Stimulated activated CD4-positive, alpha-beta T cell treated with anti-CD3 and anti-CD28 coated beads, Interleukin-4, amount 100 ng/mL, for 24 hours (primary cell): ENCODE measurements at regions not wholly inside any gene's neighbourhood (a gene's known extent, or its start where the extent isn't known, plus 50 kb on each side); places are given as distances from the start of the nearest gene placed in this dataset.

Experiments used
- DNase-seq: peaks from one replicate; pipeline ENCODE4 v3.0.0-alpha.2; 2020

GRCh38 chr20:50258790-50259483 lies 68.3 kb downstream of the CEBPB start:
- DNase-seq: no peak

GRCh38 chr20:50259705-50260478 lies 69.3 kb downstream of the CEBPB start:
- DNase-seq: no peak

- no peak for DNase-seq
These were observed 70.0 kb downstream of the CEBPB start for GRCh38 chr20:50260479-50261221.

GRCh38 chr20:50261471-50262212 lies 71.0 kb downstream of the CEBPB start:
- DNase-seq: no peak

- no peak for DNase-seq
These were observed 73.2 kb downstream of the CEBPB start for GRCh38 chr20:50263831-50264230.

GRCh38 chr20:50264534-50265145 lies 74.0 kb downstream of the CEBPB start:
- DNase-seq: no peak

- no peak for DNase-seq
These were observed 74.8 kb downstream of the CEBPB start for GRCh38 chr20:50265245-50265946.

- no peak for DNase-seq
These were observed 75.8 kb downstream of the CEBPB start for GRCh38 chr20:50266293-50267040.

- DNase-seq: no peak
These were observed 76.6 kb downstream of the CEBPB start for GRCh38 chr20:50267041-50267865.

- DNase-seq: no peak
These were observed 77.2 kb downstream of the CEBPB start for GRCh38 chr20:50267866-50268219.

GRCh38 chr20:50269091-50270033 lies 78.7 kb downstream of the CEBPB start:
- no peak for DNase-seq

- DNase-seq: no peak
These were observed 79.4 kb downstream of the CEBPB start for GRCh38 chr20:50270034-50270395.

GRCh38 chr20:50270569-50270968 lies 79.9 kb downstream of the CEBPB start:
- no peak for DNase-seq

- no peak for DNase-seq
These were observed 80.5 kb downstream of the CEBPB start for GRCh38 chr20:50271176-50271575.

- no peak for DNase-seq
These were observed 81.0 kb downstream of the CEBPB start for GRCh38 chr20:50271612-50272011.

- DNase-seq: no peak
These were observed 81.5 kb downstream of the CEBPB start for GRCh38 chr20:50272030-50272723.

GRCh38 chr20:50272724-50273446 lies 82.3 kb downstream of the CEBPB start:
- DNase-seq: no peak
